PFSK-1 (cell line): ENCODE measurements at regions not wholly inside any gene's neighbourhood (a gene's known extent, or its start where the extent isn't known, plus 50 kb on each side); places are given as distances from the start of the nearest gene placed in this dataset.

Experiments used
- FOXP2 ChIP-seq: optimal IDR thresholded peaks from 2 replicates; pipeline ENCODE3; 2011; ENCODE audit warnings: borderline replicate concordance, control low read depth, inconsistent platforms; ENCODE audit not compliant: insufficient read depth; ENCODE audit errors: extremely low read length, extremely low read depth
- POLR2AphosphoS5 ChIP-seq: IDR thresholded peaks from 2 replicates; pipeline ENCODE4 v1.6.1; 2012; ENCODE audit warnings: low read depth, mild to moderate bottlenecking, control low read depth, low read length, moderate library complexity
- SIN3A ChIP-seq: IDR thresholded peaks from 2 replicates; pipeline ENCODE4 v1.6.1; 2012; ENCODE audit warnings: mild to moderate bottlenecking, low read length, moderate library complexity, borderline replicate concordance; ENCODE audit not compliant: insufficient read depth
- TAF1 ChIP-seq: IDR thresholded peaks from 2 replicates; pipeline ENCODE4 v1.6.1; 2012; ENCODE audit warnings: low read length, control low read depth, borderline replicate concordance; ENCODE audit not compliant: insufficient read depth
- TF ChIP-seq, protein P1 (sequence below), 2 experiments: IDR thresholded peaks; 2 replicates each; pipeline versions ENCODE4 v1.6.1 to v1.8.0; 2011 to 2012; ENCODE audit warnings: low read depth in 2 of 2, low read length in 2 of 2, control low read depth in 1 of 2, inconsistent platforms in 1 of 2, mild to moderate bottlenecking in 1 of 2, moderate library complexity in 1 of 2; ENCODE audit not compliant: insufficient read depth in 1 of 2

- TF ChIP-seq SIN3A (no peak), FOXP2 (no peak), TAF1 (no peak), POLR2AphosphoS5 (no peak)
- TF ChIP-seq, protein P1, sequence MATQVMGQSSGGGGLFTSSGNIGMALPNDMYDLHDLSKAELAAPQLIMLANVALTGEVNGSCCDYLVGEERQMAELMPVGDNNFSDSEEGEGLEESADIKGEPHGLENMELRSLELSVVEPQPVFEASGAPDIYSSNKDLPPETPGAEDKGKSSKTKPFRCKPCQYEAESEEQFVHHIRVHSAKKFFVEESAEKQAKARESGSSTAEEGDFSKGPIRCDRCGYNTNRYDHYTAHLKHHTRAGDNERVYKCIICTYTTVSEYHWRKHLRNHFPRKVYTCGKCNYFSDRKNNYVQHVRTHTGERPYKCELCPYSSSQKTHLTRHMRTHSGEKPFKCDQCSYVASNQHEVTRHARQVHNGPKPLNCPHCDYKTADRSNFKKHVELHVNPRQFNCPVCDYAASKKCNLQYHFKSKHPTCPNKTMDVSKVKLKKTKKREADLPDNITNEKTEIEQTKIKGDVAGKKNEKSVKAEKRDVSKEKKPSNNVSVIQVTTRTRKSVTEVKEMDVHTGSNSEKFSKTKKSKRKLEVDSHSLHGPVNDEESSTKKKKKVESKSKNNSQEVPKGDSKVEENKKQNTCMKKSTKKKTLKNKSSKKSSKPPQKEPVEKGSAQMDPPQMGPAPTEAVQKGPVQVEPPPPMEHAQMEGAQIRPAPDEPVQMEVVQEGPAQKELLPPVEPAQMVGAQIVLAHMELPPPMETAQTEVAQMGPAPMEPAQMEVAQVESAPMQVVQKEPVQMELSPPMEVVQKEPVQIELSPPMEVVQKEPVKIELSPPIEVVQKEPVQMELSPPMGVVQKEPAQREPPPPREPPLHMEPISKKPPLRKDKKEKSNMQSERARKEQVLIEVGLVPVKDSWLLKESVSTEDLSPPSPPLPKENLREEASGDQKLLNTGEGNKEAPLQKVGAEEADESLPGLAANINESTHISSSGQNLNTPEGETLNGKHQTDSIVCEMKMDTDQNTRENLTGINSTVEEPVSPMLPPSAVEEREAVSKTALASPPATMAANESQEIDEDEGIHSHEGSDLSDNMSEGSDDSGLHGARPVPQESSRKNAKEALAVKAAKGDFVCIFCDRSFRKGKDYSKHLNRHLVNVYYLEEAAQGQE (IDR thresholded peaks at IDR 0.05; ENCODE audit: insufficient read depth in 1 of 2, low read depth in 2 of 2, low read length in 2 of 2) = no peak
These were observed 91.4 kb upstream of the MAD2L1 start for GRCh38 chr4:120158046-120158445.

- TF ChIP-seq POLR2AphosphoS5 = no peak
- TF ChIP-seq SIN3A = no peak
- TF ChIP-seq TAF1 = no peak
- no peak for TF ChIP-seq FOXP2
- TF ChIP-seq, protein P1 (IDR thresholded peaks at IDR 0.05; ENCODE audit: insufficient read depth in 1 of 2, low read depth in 2 of 2, low read length in 2 of 2) = no peak
These were observed 89.6 kb upstream of the MAD2L1 start for GRCh38 chr4:120156120-120156718.

- TF ChIP-seq FOXP2 = no peak
- TF ChIP-seq, protein P1 (IDR thresholded peaks at IDR 0.05; ENCODE audit: insufficient read depth in 1 of 2, low read depth in 2 of 2, low read length in 2 of 2) = no peak
- no peak for TF ChIP-seq POLR2AphosphoS5
- TF ChIP-seq SIN3A = no peak
- TF ChIP-seq TAF1 = no peak
These were observed 88.6 kb upstream of the MAD2L1 start for GRCh38 chr4:120155287-120155686.

- TF ChIP-seq SIN3A (no peak), POLR2AphosphoS5 (no peak), FOXP2 (no peak), TAF1 (no peak)
- TF ChIP-seq, protein P1 (IDR thresholded peaks at IDR 0.05; ENCODE audit: insufficient read depth in 1 of 2, low read depth in 2 of 2, low read length in 2 of 2) = no peak
These were observed 78.0 kb upstream of the MAD2L1 start for GRCh38 chr4:120144634-120145033.
